Fibroblast of lung (primary cell): ENCODE measurements at regions not wholly inside any gene's neighbourhood (a gene's known extent, or its start where the extent isn't known, plus 50 kb on each side); places are given as distances from the start of the nearest gene placed in this dataset.

Source experiments
- EZH2 ChIP-seq: IDR thresholded peaks from 2 replicates; pipeline ENCODE4 v1.5.1; 2012; ENCODE audit warnings: low read length, control low read depth, mild to moderate bottlenecking; ENCODE audit errors: missing control alignments
- TF ChIP-seq, protein P1 (sequence below), 2 donors: IDR thresholded peaks in 1 of 2; conservative IDR thresholded peaks in 1 of 2; 1 replicate in 1 of 2; 2 replicates in 1 of 2; pipeline ENCODE4 v1.5.1; 2011 to 2012; ENCODE audit warnings: low read length in 2 of 2, control low read depth in 1 of 2, inconsistent platforms in 1 of 2, low read depth in 1 of 2, mild to moderate bottlenecking in 1 of 2

DNA sequence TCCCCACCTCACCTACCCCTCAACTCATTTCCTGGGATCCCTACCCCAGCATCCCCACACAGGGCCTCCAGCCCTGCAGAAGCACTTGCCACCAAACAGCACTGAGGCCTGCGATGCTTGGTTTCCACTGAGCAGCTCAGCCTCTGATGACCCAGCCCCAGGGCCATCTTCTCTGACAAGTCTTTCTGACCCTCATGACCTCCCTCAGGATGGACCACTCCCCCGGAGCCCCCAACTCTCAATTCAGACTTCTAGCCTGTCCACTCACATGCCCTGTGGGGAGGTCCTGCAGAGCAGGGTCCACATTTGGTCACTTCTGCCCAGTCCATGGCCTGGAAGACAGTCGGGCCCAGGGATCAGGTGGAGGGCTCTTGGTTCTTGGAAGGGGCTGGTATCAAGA lies 63.4 kb upstream of the SPATA12 start:
- TF ChIP-seq, protein P1, sequence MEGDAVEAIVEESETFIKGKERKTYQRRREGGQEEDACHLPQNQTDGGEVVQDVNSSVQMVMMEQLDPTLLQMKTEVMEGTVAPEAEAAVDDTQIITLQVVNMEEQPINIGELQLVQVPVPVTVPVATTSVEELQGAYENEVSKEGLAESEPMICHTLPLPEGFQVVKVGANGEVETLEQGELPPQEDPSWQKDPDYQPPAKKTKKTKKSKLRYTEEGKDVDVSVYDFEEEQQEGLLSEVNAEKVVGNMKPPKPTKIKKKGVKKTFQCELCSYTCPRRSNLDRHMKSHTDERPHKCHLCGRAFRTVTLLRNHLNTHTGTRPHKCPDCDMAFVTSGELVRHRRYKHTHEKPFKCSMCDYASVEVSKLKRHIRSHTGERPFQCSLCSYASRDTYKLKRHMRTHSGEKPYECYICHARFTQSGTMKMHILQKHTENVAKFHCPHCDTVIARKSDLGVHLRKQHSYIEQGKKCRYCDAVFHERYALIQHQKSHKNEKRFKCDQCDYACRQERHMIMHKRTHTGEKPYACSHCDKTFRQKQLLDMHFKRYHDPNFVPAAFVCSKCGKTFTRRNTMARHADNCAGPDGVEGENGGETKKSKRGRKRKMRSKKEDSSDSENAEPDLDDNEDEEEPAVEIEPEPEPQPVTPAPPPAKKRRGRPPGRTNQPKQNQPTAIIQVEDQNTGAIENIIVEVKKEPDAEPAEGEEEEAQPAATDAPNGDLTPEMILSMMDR (conservative IDR thresholded peaks at IDR 0.05 in 1 of 2, IDR thresholded peaks at IDR 0.05 in 1 of 2; ENCODE audit: low read depth in 1 of 2, low read length in 2 of 2) = no peak
- no peak for TF ChIP-seq EZH2
